Left ventricle myocardium inferior (tissue), 1 donor: ENCODE measurements at regions not wholly inside any gene's neighbourhood (a gene's known extent, or its start where the extent isn't known, plus 50 kb on each side); places are given as distances from the start of the nearest gene placed in this dataset.

ENCODE experiments used
- DNase-seq: peaks from one replicate; pipeline ENCODE4 v3.0.0-alpha.2; 2020
- H3K27ac ChIP-seq: fragments of 200-600 bp; replicated peaks from 2 replicates; pipeline ENCODE4 v1.8.0; 2021
- H3K27me3 ChIP-seq: fragments of 200-600 bp; 2 replicates; pipeline ENCODE4 v1.8.0; 2021; ENCODE audit warnings: low read depth
- H3K36me3 ChIP-seq: fragments of 200-600 bp; 2 replicates; pipeline ENCODE4 v1.8.0; 2021
- H3K4me1 ChIP-seq: fragments of 200-600 bp; 2 replicates; pipeline ENCODE4 v1.8.0; 2021
- H3K4me3 ChIP-seq: fragments of 200-600 bp; 2 replicates; pipeline ENCODE4 v1.8.0; 2021; ENCODE audit warnings: mild to moderate bottlenecking, moderate library complexity
- H3K9me3 ChIP-seq: fragments of 200-600 bp; replicated peaks from 2 replicates; pipeline ENCODE4 v1.8.0; 2021
- intact Hi-C: fragments of 100-400 bp; cut with micrococcal nuclease; formaldehyde crosslinking; loops from one replicate; pipeline ENCODE4 v1.11.0; 2022
- TF ChIP-seq, protein P1 (sequence below): fragments of 200-600 bp; IDR thresholded peaks from 2 replicates; pipeline ENCODE4 v1.8.0; 2021; ENCODE audit warnings: antibody characterized with exemption, mild to moderate bottlenecking, borderline replicate concordance
- donor health status: DM: no; HTN: yes; CAD: no; lungs with severe emphysema.

DNA sequence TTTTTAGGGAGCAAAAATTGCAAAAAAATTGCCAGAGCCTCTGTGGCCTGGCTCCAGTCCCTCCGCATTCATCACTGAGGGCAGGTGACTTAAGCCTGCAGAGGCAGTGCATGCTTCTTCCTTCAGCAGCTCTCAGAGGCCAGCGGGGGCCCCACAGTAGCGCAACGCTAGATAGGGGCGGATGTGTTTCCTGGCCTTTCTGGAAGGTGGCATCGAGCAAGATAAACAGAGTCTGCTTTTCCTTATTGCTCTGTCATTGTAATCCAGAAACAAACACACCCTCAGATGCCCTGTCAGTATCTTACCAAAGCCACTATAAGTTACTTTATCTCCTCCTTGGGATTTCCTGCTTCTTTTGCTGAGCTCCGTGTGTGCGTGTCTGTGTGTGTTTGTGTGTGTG is 75.5 kb upstream of the IRX6 start:
- intact Hi-C loops, result no loop called here

DNA sequence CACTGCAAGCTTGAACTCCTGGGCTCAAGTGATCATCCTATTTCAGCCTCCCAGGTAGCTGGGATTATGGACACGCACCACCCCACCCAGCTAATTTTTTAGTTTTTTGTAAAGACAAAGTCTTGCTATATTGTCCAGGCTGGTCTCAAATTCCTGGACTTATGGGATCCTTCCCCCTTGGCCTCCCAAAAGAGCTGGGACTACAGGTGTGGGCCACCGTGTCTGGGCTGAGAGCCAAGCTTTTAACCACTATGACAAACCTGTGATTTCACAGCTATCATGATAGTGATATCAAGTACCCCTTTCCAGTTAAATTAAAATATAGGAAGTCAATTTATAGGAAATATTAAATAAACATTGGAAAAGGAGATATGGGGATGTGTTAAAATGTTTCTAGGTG is 74.6 kb upstream of the IRX6 start:
- Histone ChIP-seq H3K4me1 (no peaks in the 10 kb centered on the region), H3K36me3 (no peaks in the 10 kb centered on the region)
- DNase-seq, result no peak

More for the DNA sequence above, 75.5 kb upstream of the IRX6 start:
- H3K27me3 ChIP-seq, result peaks cover 18% of the 10 kb centered on the region
- DNase-seq, result no peak
- H3K36me3 ChIP-seq, result no peaks in the 10 kb centered on the region
- H3K4me3 ChIP-seq, result no peak overlapping the region
- peaks cover 2% of the 10 kb centered on the region for H3K9me3 ChIP-seq
- H3K27ac ChIP-seq, result no peak overlapping the region
- no peaks in the 10 kb centered on the region for H3K4me1 ChIP-seq
- TF ChIP-seq, protein P1, sequence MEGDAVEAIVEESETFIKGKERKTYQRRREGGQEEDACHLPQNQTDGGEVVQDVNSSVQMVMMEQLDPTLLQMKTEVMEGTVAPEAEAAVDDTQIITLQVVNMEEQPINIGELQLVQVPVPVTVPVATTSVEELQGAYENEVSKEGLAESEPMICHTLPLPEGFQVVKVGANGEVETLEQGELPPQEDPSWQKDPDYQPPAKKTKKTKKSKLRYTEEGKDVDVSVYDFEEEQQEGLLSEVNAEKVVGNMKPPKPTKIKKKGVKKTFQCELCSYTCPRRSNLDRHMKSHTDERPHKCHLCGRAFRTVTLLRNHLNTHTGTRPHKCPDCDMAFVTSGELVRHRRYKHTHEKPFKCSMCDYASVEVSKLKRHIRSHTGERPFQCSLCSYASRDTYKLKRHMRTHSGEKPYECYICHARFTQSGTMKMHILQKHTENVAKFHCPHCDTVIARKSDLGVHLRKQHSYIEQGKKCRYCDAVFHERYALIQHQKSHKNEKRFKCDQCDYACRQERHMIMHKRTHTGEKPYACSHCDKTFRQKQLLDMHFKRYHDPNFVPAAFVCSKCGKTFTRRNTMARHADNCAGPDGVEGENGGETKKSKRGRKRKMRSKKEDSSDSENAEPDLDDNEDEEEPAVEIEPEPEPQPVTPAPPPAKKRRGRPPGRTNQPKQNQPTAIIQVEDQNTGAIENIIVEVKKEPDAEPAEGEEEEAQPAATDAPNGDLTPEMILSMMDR, result no peak

DNA sequence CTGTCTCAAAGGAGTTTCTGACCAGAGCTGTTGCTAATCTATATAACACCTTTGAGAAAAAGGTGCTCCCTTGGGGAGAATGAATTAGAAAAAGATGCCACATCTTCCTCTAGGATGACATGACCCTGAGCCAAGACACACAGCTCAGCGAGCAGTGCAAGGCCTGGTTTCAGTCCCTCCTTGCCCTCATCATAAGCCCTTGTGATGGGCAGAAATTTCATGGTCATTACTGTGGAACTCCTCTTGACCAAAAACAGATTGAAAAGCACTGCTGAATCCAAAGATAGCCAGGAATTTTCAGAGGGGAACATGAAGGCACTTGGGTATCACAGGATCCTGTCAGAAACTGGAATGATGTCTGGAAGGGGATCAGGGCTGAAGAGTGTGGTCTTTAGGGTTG is 74.1 kb upstream of the IRX6 start:
- no peak overlapping the region for H3K4me3 ChIP-seq
- TF ChIP-seq, protein P1, result no peak
- no peak for DNase-seq

More for the DNA sequence above, 74.6 kb upstream of the IRX6 start:
- H3K9me3 ChIP-seq, result peaks cover 10% of the 10 kb centered on the region
- peaks cover 18% of the 10 kb centered on the region for H3K27me3 ChIP-seq
- no peak overlapping the region for H3K4me3 ChIP-seq
- intact Hi-C loops, result no loop called here
- TF ChIP-seq, protein P1, result no peak
- no peak overlapping the region for H3K27ac ChIP-seq

DNA sequence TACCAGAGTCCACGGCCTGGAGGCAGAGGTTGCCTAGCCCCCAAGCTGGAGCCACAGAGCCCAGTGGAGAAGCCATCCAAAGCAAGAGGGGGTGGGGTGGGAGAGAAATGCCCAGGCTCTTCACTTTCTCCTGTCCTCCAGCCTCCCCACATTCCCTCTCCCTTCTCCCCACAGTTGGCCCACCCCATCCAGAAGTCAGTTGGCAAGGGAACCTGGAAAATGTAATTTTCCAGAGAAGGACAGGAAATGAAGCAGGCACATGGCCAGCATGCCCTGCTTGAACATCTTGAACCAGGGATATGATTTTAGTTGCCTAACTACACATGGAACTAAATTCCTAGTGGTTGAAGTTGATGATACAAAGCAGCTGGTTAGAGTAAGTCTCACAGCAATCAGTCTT is 73.3 kb upstream of the IRX6 start:
- H3K4me3 ChIP-seq, result no peak overlapping the region
- peaks cover 18% of the 10 kb centered on the region for H3K27me3 ChIP-seq
- TF ChIP-seq, protein P1, result no peak
- intact Hi-C loops, result no loop called here
- H3K27ac ChIP-seq, result no peak overlapping the region
- H3K9me3 ChIP-seq, result peaks cover 10% of the 10 kb centered on the region
- no peak for DNase-seq
- H3K36me3 ChIP-seq, result no peaks in the 10 kb centered on the region
- H3K4me1 ChIP-seq, result no peaks in the 10 kb centered on the region

More for the DNA sequence above, 74.1 kb upstream of the IRX6 start:
- no peak overlapping the region for H3K27ac ChIP-seq
- H3K36me3 ChIP-seq, result no peaks in the 10 kb centered on the region
- H3K27me3 ChIP-seq, result peaks cover 18% of the 10 kb centered on the region
- peaks cover 10% of the 10 kb centered on the region for H3K9me3 ChIP-seq
- H3K4me1 ChIP-seq, result no peaks in the 10 kb centered on the region
- intact Hi-C loops, result no loop called here

DNA sequence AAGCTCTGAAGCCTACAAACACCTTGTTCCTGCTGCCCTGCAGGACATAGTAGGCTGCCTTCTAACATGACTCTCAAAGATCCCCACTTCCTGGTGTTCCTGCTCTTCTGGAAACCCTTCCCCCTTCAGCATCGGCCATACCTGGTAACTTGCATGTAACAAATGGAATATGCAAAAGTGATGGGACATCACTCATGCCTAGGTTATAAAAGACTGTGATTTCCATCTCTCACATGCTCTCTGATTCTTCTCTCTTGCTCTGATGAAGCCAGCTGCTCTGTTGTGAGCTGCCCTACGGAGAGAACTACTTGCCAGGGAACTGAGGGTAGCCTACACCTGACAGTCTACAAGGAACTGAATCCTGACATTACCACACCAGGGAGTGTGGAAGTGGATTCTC is 72.9 kb upstream of the IRX6 start:
- no peak overlapping the region for H3K27ac ChIP-seq
- no peak overlapping the region for H3K4me3 ChIP-seq
- DNase-seq, result no peak
- peaks cover 10% of the 10 kb centered on the region for H3K9me3 ChIP-seq
- intact Hi-C loops, result no loop called here
- peaks cover 17% of the 10 kb centered on the region for H3K27me3 ChIP-seq
- TF ChIP-seq, protein P1, result no peak
- H3K36me3 ChIP-seq, result no peaks in the 10 kb centered on the region
- H3K4me1 ChIP-seq, result no peaks in the 10 kb centered on the region

DNA sequence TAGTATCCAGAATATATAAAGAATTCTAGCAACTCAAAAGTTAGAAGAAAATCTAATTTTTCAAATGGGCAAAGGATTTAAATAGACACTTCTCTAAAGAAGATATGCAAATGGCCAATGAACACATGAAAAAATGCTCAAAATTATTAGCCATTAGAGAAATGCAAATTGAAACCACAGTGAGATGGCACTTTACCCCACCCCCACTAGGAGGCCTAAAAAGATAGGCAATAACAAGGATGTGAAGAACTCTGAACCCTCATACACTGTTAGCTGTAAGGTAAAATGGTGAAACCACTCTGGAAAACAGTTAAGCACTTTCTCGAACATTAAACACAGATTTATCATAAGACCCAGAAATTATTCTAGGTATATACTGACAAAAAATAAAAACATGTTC is 71.4 kb upstream of the IRX6 start:
- Histone ChIP-seq H3K27ac (no peak overlapping the region), H3K27me3 (peaks cover 15% of the 10 kb centered on the region), H3K9me3 (peaks cover 10% of the 10 kb centered on the region), H3K4me3 (no peak overlapping the region), H3K4me1 (no peaks in the 10 kb centered on the region), H3K36me3 (no peaks in the 10 kb centered on the region)
- DNase-seq, result no peak
- TF ChIP-seq, protein P1, result no peak
- intact Hi-C loops, result no loop called here
